Activated T-helper 1 cell treated with anti-CD3 and anti-CD28 coated beads, Interleukin-12 subunit alpha, Interleukin-12 subunit beta, Interleukin-2, Interleukin-4 antibody, amounts not matched to agents 30 ng/mL and 10 ng/mL and 1 ng/mL, durations not matched to agents 14 hours and 24 hours and 36 hours (primary cell): ENCODE measurements at regions not wholly inside any gene's neighbourhood (a gene's known extent, or its start where the extent isn't known, plus 50 kb on each side); places are given as distances from the start of the nearest gene placed in this dataset.

Experiments used
- DNase-seq: peaks from one replicate; pipeline ENCODE4 v3.0.0; 2021; ENCODE audit warnings: low spot score
- H3K27ac Mint-ChIP-seq: one replicate; pipeline ENCODE4 v1.8.0; 2021; ENCODE audit warnings: mild to moderate bottlenecking, mixed read lengths
- H3K27me3 Mint-ChIP-seq: one replicate; pipeline ENCODE4 v1.8.0; 2022; ENCODE audit warnings: mild to moderate bottlenecking, moderate library complexity, mixed read lengths; ENCODE audit not compliant: insufficient read depth
- H3K36me3 Mint-ChIP-seq: one replicate; pipeline ENCODE4 v1.8.0; 2021; ENCODE audit warnings: low read depth, mixed read lengths
- H3K4me1 Mint-ChIP-seq: one replicate; pipeline ENCODE4 v1.8.0; 2021; ENCODE audit warnings: low read depth, mixed read lengths
- H3K4me3 Mint-ChIP-seq: one replicate; pipeline ENCODE4 v1.8.0; 2021; ENCODE audit warnings: mild to moderate bottlenecking, moderate library complexity, mixed read lengths
- H3K9me3 Mint-ChIP-seq: one replicate; pipeline ENCODE4 v1.8.0; 2021; ENCODE audit warnings: mixed read lengths
- intact Hi-C: fragments of 100-400 bp; cut with micrococcal nuclease; formaldehyde crosslinking; loops from one replicate; pipeline ENCODE4 v1.15.1; 2024

DNA sequence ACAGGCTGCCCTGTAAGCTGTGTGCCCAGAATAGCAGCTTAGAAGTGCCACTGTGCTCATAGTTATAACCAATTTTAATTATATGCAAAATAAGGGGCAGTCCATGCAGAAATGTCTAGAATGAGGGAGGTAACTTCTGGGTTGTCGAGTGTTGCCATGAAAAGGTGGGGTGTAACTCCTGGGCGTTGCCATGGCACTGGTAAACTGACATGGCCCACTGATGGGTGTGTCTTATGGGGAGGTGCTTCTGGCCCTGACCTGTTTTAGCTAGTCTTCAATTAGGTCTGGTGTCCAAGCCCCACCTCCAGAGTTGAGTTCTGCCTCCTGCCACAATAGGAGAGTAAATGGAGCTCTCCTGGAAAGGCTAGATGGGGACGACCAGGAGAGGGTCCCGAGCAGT is 120.6 kb downstream of the SALL1 start:
- no peaks in the 10 kb centered on the region for H3K4me1 Mint-ChIP-seq
- H3K9me3 Mint-ChIP-seq, result no peaks in the 10 kb centered on the region
- no peaks in the 10 kb centered on the region for H3K36me3 Mint-ChIP-seq
- H3K27ac Mint-ChIP-seq, result no peak overlapping the region
- DNase-seq, result no peak
- peaks cover 3% of the 10 kb centered on the region for H3K27me3 Mint-ChIP-seq
- intact Hi-C loops, result no loop called here
- H3K4me3 Mint-ChIP-seq, result no peak overlapping the region

GRCh38 chr16:51025588-51026290 is 125.3 kb downstream of the SALL1 start:
- no peaks in the 10 kb centered on the region for H3K9me3 Mint-ChIP-seq
- no peaks in the 10 kb centered on the region for H3K27me3 Mint-ChIP-seq
- intact Hi-C loops, result no loop called here
- H3K27ac Mint-ChIP-seq, result no peak overlapping the region
- DNase-seq, result no peak
- H3K36me3 Mint-ChIP-seq, result no peaks in the 10 kb centered on the region
- no peaks in the 10 kb centered on the region for H3K4me1 Mint-ChIP-seq
- H3K4me3 Mint-ChIP-seq, result no peak overlapping the region

- Mint-ChIP-seq H3K27me3 (no peaks in the 10 kb centered on the region), H3K9me3 (no peaks in the 10 kb centered on the region), H3K36me3 (no peaks in the 10 kb centered on the region), H3K27ac (no peak overlapping the region), H3K4me3 (no peak overlapping the region), H3K4me1 (no peaks in the 10 kb centered on the region)
- no peak for DNase-seq
- intact Hi-C loops, result no loop called here
Observed at GRCh38 chr16:51024703-51025102, 126.4 kb downstream of the SALL1 start.

DNA sequence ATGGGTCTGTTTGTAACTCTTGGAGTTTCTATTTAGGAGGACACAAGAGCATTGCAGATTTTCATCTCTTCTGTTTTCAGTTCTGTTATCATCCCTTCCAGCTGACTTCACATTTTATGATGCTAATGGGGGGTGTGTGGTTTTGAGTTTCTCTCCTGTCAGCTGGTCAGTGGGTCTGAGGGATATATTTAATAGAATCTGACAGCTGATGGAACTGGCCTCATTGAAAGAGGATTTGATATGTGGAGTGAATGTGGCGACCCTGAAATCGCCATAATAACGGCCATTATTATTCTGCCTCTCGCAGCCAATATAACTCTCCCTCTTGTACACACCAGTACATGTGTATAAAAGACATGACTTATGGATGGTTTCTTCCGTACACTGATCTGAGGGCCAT is 128.1 kb downstream of the SALL1 start:
- Mint-ChIP-seq H3K9me3 (no peaks in the 10 kb centered on the region), H3K27me3 (no peaks in the 10 kb centered on the region), H3K4me1 (no peaks in the 10 kb centered on the region), H3K4me3 (no peak overlapping the region), H3K36me3 (no peaks in the 10 kb centered on the region), H3K27ac (no peak overlapping the region)
- no peak for DNase-seq
- intact Hi-C loops, result no loop called here

DNA sequence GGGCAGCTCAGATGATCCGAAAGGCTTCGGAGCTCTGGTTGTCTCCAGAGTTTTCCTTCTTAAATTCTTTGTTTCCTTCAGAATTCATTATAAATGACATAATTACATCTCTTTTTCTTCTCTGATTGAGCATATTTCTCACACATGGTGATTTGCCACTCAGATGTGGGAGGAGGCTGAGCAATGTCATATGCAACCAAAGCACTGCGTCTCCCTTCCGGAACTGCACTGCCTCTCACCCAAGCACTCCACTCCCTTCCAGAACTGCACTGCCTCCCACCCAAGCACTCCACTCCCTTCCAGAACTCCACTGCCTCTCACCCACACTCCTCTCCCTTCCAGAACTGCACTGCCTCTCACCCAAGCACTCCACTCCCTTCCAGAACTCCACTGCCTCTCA is 131.5 kb downstream of the SALL1 start:
- Mint-ChIP-seq H3K4me3 (no peak overlapping the region), H3K9me3 (no peaks in the 10 kb centered on the region), H3K27ac (no peak overlapping the region), H3K27me3 (peaks cover 3% of the 10 kb centered on the region), H3K4me1 (no peaks in the 10 kb centered on the region), H3K36me3 (no peaks in the 10 kb centered on the region)
- DNase-seq, result no peak
- intact Hi-C loops, result no loop called here

DNA sequence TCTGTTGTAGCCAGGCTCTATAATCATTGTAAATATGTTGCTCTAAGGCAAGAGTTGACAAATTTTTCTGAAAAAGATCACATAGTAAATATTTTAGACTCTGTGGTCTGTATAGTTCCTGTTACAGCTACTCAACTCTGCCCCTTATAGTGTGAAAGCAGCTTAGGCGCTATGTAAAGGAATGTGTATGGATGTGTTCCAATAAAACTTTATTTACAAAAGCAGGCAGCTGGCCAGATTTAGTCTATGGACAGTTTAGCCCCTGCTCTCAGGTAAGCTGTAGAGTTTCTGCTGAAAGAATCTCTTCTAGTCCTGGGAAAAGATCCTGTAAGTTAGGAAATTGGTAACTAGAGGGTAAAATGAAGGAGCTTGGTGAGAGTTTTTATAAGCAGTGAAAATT is 133.1 kb downstream of the SALL1 start:
- no peaks in the 10 kb centered on the region for H3K36me3 Mint-ChIP-seq
- intact Hi-C loops, result no loop called here
- no peak overlapping the region for H3K27ac Mint-ChIP-seq
- no peaks in the 10 kb centered on the region for H3K9me3 Mint-ChIP-seq
- DNase-seq, result no peak
- H3K4me1 Mint-ChIP-seq, result no peaks in the 10 kb centered on the region
- H3K4me3 Mint-ChIP-seq, result no peak overlapping the region
- peaks cover 3% of the 10 kb centered on the region for H3K27me3 Mint-ChIP-seq

DNA sequence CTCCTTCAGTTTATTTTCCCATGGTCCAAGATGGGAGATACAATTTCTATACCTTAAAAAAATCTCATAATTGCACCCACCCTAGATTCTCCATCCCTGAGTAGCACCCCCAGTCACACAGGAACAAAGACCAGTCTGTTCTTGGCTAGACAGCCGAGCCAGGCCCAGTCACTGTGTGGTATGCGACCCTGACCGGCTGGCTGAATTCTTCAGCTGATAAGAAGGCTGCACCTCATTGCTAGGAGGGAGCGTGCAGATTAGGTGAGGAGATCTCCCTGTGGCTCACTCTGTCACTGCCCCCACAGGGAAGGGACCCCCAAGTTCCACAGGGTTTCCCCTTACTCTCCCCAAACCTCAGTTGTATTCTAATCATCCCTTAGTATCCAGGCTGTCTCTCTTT is 138.7 kb downstream of the SALL1 start:
- H3K27me3 Mint-ChIP-seq, result peaks cover under 1% of the 10 kb centered on the region
- no peak overlapping the region for H3K4me3 Mint-ChIP-seq
- no peak overlapping the region for H3K27ac Mint-ChIP-seq
- DNase-seq, result no peak
- H3K9me3 Mint-ChIP-seq, result peaks cover 4% of the 10 kb centered on the region
- no peaks in the 10 kb centered on the region for H3K36me3 Mint-ChIP-seq
- no peaks in the 10 kb centered on the region for H3K4me1 Mint-ChIP-seq
- intact Hi-C loops, result no loop called here

- no peak overlapping the region for H3K4me3 Mint-ChIP-seq
- no peak for DNase-seq
- intact Hi-C loops, result no loop called here
- no peak overlapping the region for H3K27ac Mint-ChIP-seq
- H3K27me3 Mint-ChIP-seq, result peaks cover 2% of the 10 kb centered on the region
- H3K4me1 Mint-ChIP-seq, result no peaks in the 10 kb centered on the region
- no peaks in the 10 kb centered on the region for H3K36me3 Mint-ChIP-seq
- H3K9me3 Mint-ChIP-seq, result peaks cover 4% of the 10 kb centered on the region
Observed at GRCh38 chr16:51010817-51011216, 140.3 kb downstream of the SALL1 start.

DNA sequence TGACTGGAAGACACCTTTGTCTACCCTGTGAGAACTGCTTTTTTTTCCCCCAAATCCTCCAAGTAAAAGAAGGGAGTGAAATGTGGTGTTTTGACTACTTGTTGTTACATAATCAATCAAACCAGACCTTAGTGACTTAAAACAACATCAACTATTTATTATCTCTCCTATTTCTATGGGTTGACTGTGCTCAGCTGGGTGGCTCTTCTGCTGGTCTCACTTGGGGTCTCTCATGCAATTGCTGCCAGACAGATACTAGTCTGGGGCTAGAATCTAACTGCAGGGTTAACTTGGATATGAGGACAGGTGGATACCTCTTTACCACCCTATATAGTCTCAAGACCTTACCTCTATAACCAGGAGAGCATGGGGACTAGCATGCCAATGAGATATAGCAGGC is 141.3 kb downstream of the SALL1 start:
- H3K36me3 Mint-ChIP-seq, result no peaks in the 10 kb centered on the region
- H3K27ac Mint-ChIP-seq, result no peak overlapping the region
- no peak overlapping the region for H3K4me3 Mint-ChIP-seq
- intact Hi-C loops, result no loop called here
- no peaks in the 10 kb centered on the region for H3K4me1 Mint-ChIP-seq
- peaks cover 4% of the 10 kb centered on the region for H3K9me3 Mint-ChIP-seq
- peaks cover 2% of the 10 kb centered on the region for H3K27me3 Mint-ChIP-seq
- DNase-seq, result no peak

DNA sequence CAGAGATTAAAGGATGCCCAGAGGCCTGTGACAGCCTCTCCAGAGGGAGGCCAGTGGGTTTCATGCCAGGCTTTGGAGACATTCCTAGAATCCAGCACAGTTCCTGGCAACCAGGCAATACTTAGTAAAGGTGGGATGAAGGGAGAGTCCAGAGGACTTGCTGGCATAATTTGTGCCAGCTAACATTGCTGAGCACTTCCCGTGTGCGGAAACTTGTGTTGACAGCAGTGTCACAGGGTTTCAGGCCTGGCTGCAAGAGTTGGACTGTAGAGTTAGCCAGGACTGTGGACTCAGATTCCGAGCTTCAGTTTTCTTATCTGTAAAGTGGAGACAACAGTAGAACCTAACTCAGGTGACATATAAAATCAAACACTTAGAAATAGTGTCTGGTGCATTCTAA is 141.7 kb downstream of the SALL1 start:
- no peaks in the 10 kb centered on the region for H3K4me1 Mint-ChIP-seq
- no peak for DNase-seq
- no peak overlapping the region for H3K4me3 Mint-ChIP-seq
- peaks cover 2% of the 10 kb centered on the region for H3K27me3 Mint-ChIP-seq
- intact Hi-C loops, result no loop called here
- peaks cover 4% of the 10 kb centered on the region for H3K9me3 Mint-ChIP-seq
- H3K27ac Mint-ChIP-seq, result no peak overlapping the region
- no peaks in the 10 kb centered on the region for H3K36me3 Mint-ChIP-seq

GRCh38 chr16:51008607-51009006 is 142.5 kb downstream of the SALL1 start:
- no peak overlapping the region for H3K4me3 Mint-ChIP-seq
- H3K27me3 Mint-ChIP-seq, result peaks cover 2% of the 10 kb centered on the region
- H3K36me3 Mint-ChIP-seq, result no peaks in the 10 kb centered on the region
- H3K4me1 Mint-ChIP-seq, result no peaks in the 10 kb centered on the region
- intact Hi-C loops, result no loop called here
- H3K27ac Mint-ChIP-seq, result no peak overlapping the region
- no peak for DNase-seq
- peaks cover 4% of the 10 kb centered on the region for H3K9me3 Mint-ChIP-seq

DNA sequence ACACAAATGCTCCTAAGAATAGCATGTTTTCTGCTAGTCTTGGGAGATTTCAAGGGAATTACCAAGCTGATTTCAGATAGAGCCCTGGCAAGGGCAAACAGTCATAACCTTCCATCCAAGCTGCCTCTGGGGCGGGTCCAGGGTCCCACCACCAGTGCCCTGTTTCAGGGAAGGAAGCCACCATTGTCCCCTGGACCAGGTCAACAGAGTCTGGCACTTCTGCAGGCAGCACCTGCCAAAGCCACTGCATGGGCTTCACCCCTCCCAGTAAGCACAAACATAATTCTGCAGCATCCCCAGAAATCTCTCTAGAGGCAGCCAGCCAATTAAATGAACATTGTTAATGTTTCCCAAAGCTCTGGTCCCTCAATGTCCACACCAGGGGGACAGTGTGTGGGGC is 143.0 kb downstream of the SALL1 start:
- H3K4me3 Mint-ChIP-seq, result no peak overlapping the region
- H3K4me1 Mint-ChIP-seq, result no peaks in the 10 kb centered on the region
- peaks cover 4% of the 10 kb centered on the region for H3K9me3 Mint-ChIP-seq
- H3K27ac Mint-ChIP-seq, result no peak overlapping the region
- H3K27me3 Mint-ChIP-seq, result peaks cover 2% of the 10 kb centered on the region
- DNase-seq, result no peak
- intact Hi-C loops, result no loop called here
- no peaks in the 10 kb centered on the region for H3K36me3 Mint-ChIP-seq

DNA sequence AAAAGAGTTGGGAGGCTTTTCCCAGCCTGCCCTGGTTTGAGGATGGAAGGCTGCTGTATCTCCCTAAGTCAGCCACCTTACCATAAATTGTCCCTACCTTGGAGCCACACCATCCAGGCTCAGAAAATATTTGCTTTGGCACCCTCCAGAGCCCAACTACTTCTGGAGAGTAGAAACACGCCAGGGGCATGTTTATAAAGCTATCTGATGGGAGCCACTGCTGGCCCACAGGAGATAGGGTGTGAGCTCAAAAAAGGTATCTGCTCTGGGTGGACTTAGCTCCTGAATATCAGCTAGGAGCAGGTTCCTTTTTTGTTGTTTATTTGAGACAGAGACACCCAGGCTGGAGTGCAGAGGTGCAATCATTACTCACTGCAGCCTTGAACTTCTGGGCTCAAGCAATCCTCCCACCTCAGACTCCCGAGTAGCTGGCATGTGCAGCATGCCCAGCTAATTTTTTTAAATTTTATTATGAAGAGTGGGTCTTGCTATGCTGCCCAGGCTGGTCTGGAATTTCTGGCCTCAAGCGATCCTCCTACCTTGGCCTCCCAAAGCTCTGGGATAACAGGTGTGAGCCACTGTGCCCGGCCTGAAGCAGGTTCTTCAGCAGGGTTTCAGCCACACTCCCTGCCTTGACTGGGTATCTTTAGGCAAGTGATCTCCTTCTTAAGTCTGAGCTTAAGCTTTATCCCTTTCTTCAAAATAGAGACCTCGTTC is 147.1 kb downstream of the SALL1 start:
- intact Hi-C loops, result no loop called here
- Mint-ChIP-seq H3K27me3 (peaks cover 2% of the 10 kb centered on the region), H3K9me3 (no peaks in the 10 kb centered on the region), H3K27ac (no peak overlapping the region), H3K4me1 (no peaks in the 10 kb centered on the region), H3K36me3 (no peaks in the 10 kb centered on the region), H3K4me3 (no peak overlapping the region)
- DNase-seq, result no peak
